Rectal smooth muscle tissue (tissue), 1 donor: ENCODE measurements at regions not wholly inside any gene's neighbourhood (a gene's known extent, or its start where the extent isn't known, plus 50 kb on each side); places are given as distances from the start of the nearest gene placed in this dataset.

Experiments used
- H3K27ac ChIP-seq: one replicate; pipeline ENCODE4 v1.7.0; 2013; ENCODE audit warnings: low read depth, low read length, inconsistent platforms
- H3K27me3 ChIP-seq: one replicate; pipeline ENCODE4 v1.7.0; 2013; ENCODE audit warnings: low read length; ENCODE audit not compliant: control insufficient read depth, insufficient read depth
- H3K36me3 ChIP-seq: one replicate; pipeline ENCODE4 v1.7.0; 2013; ENCODE audit warnings: low read length; ENCODE audit not compliant: control insufficient read depth, insufficient read depth
- H3K4me1 ChIP-seq: one replicate; pipeline ENCODE4 v1.7.0; 2013; ENCODE audit warnings: low read length; ENCODE audit not compliant: control insufficient read depth, insufficient read depth
- H3K4me3 ChIP-seq: one replicate; pipeline ENCODE4 v1.7.0; 2013; ENCODE audit warnings: low read length
- H3K9ac ChIP-seq: one replicate; pipeline ENCODE4 v1.7.0; 2013; ENCODE audit warnings: low read length

GRCh38 chr14:26395726-26396125 lies 202.1 kb downstream of the NOVA1 start:
- Histone ChIP-seq H3K4me1 (peaks cover 3% of the 10 kb centered on the region), H3K27me3 (no peaks in the 10 kb centered on the region), H3K9ac (no peak overlapping the region), H3K27ac (no peak overlapping the region), H3K4me3 (no peak overlapping the region), H3K36me3 (no peaks in the 10 kb centered on the region)

DNA sequence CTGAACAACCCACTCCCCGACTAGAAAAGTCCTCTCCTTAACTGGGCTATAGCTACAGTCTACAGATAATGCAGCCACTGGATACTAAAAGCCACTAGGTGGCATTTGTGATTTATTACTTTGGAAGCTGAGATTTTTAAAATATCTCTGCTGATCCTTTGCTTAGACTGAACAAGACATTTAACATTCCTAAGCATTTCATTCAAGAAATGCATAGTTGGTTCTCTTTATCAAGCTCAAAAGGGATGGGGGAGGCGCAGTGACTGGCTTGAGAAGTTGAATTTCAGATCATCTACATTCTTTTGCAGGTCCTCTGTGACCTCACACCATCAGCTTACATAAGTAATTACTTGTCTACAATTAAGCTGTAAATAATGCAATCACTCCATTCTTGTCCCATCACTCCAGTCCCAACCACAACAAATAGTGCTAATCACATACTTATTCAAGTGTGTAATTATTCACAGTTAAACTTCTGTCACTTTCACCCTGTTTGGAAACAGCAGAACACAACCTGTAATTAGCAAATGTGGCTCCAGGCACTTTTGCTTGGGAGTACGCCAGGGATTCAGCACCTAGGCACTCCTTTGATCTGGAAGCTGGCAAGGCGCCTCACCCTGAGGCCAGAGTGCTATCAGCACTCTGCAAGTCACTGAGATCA lies 203.6 kb downstream of the NOVA1 start:
- H3K4me3 ChIP-seq = no peak overlapping the region
- no peaks in the 10 kb centered on the region for H3K36me3 ChIP-seq
- H3K27me3 ChIP-seq = no peaks in the 10 kb centered on the region
- H3K9ac ChIP-seq = no peak overlapping the region
- peaks cover 3% of the 10 kb centered on the region for H3K4me1 ChIP-seq
- no peak overlapping the region for H3K27ac ChIP-seq

DNA sequence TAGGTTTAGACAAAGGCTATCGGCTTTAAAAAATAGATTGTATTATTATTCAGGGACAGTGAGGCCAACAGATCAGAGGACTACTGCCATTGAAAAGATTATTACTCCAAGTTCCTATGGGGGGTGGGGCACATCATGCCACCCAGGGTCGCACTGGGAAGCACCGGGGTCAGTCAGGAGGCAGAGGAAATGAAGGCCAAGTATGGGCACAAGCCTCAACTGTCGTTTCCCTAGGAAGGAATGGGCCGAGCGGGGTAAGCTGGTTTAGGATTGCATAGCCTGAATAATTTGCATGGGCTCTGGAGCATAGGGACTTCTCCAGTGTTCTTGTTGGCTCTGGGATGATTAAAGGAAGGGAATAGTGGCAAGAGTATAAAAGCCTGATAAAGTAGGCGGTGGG lies 205.3 kb downstream of the NOVA1 start:
- Histone ChIP-seq H3K27me3 (no peaks in the 10 kb centered on the region), H3K27ac (no peak overlapping the region), H3K4me1 (peaks cover 3% of the 10 kb centered on the region), H3K4me3 (no peak overlapping the region), H3K9ac (no peak overlapping the region), H3K36me3 (no peaks in the 10 kb centered on the region)

- no peaks in the 10 kb centered on the region for H3K36me3 ChIP-seq
- no peak overlapping the region for H3K27ac ChIP-seq
- no peak overlapping the region for H3K9ac ChIP-seq
- no peak overlapping the region for H3K4me3 ChIP-seq
- peaks cover 3% of the 10 kb centered on the region for H3K4me1 ChIP-seq
- no peaks in the 10 kb centered on the region for H3K27me3 ChIP-seq
These were observed 208.0 kb downstream of the NOVA1 start for GRCh38 chr14:26389646-26390508.

DNA sequence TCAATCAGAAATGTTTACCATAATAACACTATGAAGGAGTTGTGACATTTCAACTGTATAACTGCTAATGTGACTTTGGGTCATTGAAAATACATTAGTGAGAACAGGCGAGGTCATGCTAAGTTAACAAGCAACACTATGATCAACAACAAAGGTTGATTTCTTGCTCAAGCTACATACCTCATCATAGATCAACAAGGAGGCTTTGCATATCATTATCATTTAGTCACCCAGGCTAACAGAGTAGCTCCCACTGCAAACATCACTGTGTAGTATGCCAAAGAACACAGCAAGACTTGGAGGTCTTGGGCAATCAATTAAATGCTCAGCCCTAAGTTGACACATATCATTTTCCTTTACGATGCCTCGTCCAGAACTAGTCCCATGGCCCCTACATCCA lies 212.5 kb downstream of the NOVA1 start:
- Histone ChIP-seq H3K27me3 (no peaks in the 10 kb centered on the region), H3K4me1 (no peaks in the 10 kb centered on the region), H3K9ac (no peak overlapping the region), H3K27ac (no peak overlapping the region), H3K4me3 (no peak overlapping the region), H3K36me3 (no peaks in the 10 kb centered on the region)

DNA sequence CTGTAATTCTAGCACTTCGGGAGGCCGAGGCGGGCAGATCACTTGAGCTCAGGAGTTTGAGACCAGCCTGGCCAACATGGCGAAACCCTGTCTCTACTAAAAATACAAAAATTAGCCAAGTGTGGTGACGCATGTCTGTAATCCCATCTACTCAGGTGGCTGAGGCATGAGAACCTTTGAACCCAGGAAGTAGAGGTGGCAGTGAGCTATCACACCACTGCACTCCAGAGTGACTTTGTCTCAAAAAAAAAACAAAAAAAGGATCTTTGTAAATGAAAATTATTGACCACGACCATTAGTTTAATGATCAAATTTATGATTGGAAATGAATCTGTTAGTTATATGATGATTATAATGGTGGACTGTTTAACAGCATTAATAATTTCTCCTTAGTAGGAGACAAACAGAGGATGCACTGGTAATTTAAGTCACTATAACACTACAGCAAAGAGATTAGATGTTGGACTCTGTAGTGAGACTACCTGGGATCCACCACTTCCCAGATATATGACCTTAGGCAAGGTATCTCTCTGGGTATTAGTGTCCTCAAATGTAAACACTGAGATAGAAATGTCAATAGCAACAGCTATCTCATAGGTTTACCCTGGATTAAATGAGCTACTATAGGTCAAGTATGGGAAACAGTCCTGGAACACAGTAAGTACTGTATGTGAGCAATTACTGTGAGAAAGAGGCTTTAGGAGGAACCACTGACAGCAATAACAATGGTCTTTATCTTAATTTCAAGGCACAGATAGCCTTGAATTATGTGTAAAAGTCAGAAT lies 214.7 kb downstream of the NOVA1 start:
- Histone ChIP-seq H3K9ac (no peak overlapping the region), H3K36me3 (no peaks in the 10 kb centered on the region), H3K27me3 (no peaks in the 10 kb centered on the region), H3K4me3 (no peak overlapping the region), H3K27ac (no peak overlapping the region), H3K4me1 (no peaks in the 10 kb centered on the region)

- Histone ChIP-seq H3K4me3 (no peak overlapping the region), H3K27ac (no peak overlapping the region), H3K36me3 (no peaks in the 10 kb centered on the region), H3K4me1 (no peaks in the 10 kb centered on the region), H3K9ac (no peak overlapping the region), H3K27me3 (no peaks in the 10 kb centered on the region)
These were observed 216.4 kb downstream of the NOVA1 start for GRCh38 chr14:26381405-26381804.

- Histone ChIP-seq H3K36me3 (no peaks in the 10 kb centered on the region), H3K9ac (no peak overlapping the region), H3K27ac (no peak overlapping the region), H3K4me3 (no peak overlapping the region), H3K4me1 (no peaks in the 10 kb centered on the region), H3K27me3 (no peaks in the 10 kb centered on the region)
These were observed 217.2 kb downstream of the NOVA1 start for GRCh38 chr14:26380637-26381036.

GRCh38 chr14:26379951-26380350 lies 217.9 kb downstream of the NOVA1 start:
- Histone ChIP-seq H3K27me3 (no peaks in the 10 kb centered on the region), H3K4me1 (no peaks in the 10 kb centered on the region), H3K4me3 (no peak overlapping the region), H3K9ac (no peak overlapping the region), H3K36me3 (no peaks in the 10 kb centered on the region), H3K27ac (no peak overlapping the region)

- Histone ChIP-seq H3K4me1 (no peaks in the 10 kb centered on the region), H3K36me3 (no peaks in the 10 kb centered on the region), H3K4me3 (no peak overlapping the region), H3K27ac (no peak overlapping the region), H3K27me3 (no peaks in the 10 kb centered on the region), H3K9ac (no peak overlapping the region)
These were observed 220.7 kb downstream of the NOVA1 start for GRCh38 chr14:26377150-26377549.

DNA sequence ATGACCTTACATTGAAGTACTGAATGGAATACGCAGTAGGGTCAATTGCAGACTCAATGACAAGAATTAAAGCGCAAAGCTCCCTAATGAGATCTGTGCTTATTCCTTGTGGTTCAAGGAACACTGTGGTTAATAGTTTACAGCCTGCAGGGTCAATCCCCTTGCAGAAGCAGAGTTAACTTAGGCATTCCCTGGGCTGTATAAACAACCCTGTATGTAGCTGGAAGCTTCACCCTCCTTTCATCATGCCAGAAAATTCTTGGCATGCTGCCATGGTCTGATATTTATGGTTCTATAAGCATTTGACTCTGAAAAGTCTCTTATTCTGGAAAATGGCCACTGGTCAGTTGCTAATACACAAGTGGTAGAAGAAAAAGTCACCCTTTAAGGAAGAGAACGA lies 227.7 kb downstream of the NOVA1 start:
- Histone ChIP-seq H3K4me1 (no peaks in the 10 kb centered on the region), H3K4me3 (no peak overlapping the region), H3K27ac (no peak overlapping the region), H3K36me3 (no peaks in the 10 kb centered on the region), H3K9ac (no peak overlapping the region), H3K27me3 (no peaks in the 10 kb centered on the region)

DNA sequence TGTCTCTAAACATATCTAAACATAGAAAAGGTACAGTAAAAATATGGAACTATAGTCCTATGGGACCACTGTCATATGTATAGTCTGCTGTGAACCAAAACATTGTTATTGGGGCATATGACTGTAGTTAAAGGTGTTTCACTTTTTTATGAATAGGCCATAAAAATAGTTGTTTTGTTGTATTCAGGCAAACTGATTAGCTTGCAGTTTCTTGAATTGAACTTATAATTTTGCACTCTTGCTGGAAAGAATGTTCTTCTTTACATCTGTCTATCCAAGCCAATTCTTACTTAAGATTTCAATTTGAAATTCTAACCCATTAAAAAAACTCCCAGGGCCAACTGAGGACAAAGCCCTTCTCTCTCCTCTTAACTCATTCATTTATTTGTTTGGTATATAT lies 234.1 kb downstream of the NOVA1 start:
- no peaks in the 10 kb centered on the region for H3K4me1 ChIP-seq
- no peak overlapping the region for H3K27ac ChIP-seq
- H3K27me3 ChIP-seq = no peaks in the 10 kb centered on the region
- H3K36me3 ChIP-seq = no peaks in the 10 kb centered on the region
- H3K4me3 ChIP-seq = no peak overlapping the region
- H3K9ac ChIP-seq = no peak overlapping the region
